PC-3 (cell line): ENCODE measurements at regions not wholly inside any gene's neighbourhood (a gene's known extent, or its start where the extent isn't known, plus 50 kb on each side); places are given as distances from the start of the nearest gene placed in this dataset.

ENCODE experiments used
- ATAC-seq: fragments of 200-7000 bp; cut with Tn5 transposase; 2 replicates; pipeline ENCODE4 v1.9.1; 2020; ENCODE audit warnings: mild to moderate bottlenecking, moderate library complexity
- BruUV-seq: library from RNA; stranded (reverse); fragments of 400-500 nt; replicated peaks from 2 replicates; lab custom pipeline; 2021; lab: Mats Ljungman, UMichigan
- CTCF ChIA-PET: fragments of 300-600 bp; sonication (Branson Sonifier 250); formaldehyde crosslinking; loops from one replicate; lab custom pipeline; 2022; ENCODE audit warnings: antibody characterized with exemption; lab: Charles Lee
- POLR2A ChIA-PET: fragments of 300-600 bp; sonication (Branson Sonifier 250); formaldehyde crosslinking; loops from one replicate; lab custom pipeline; 2022; ENCODE audit warnings: antibody characterized with exemption; ENCODE audit not compliant: unreplicated experiment; lab: Charles Lee
- DNase-seq: peaks from one replicate; pipeline ENCODE4 v3.0.0-alpha.2; 2015
- H2AFZ ChIP-seq: fragments of 300-600 bp; sonication (generic); 2 replicates; pipeline ENCODE4 v1.6.0; 2016; ENCODE audit warnings: antibody characterized with exemption, low read length
- H3F3A ChIP-seq: fragments of 300-600 bp; sonication (generic); one replicate; pipeline ENCODE4 v1.6.0; 2017; ENCODE audit warnings: antibody characterized with exemption, low read length, control low read depth, mild to moderate bottlenecking; ENCODE audit not compliant: unreplicated experiment
- H3K27ac ChIP-seq: fragments of 300-600 bp; sonication (generic); 2 replicates; pipeline ENCODE4 v1.5.1; 2016; ENCODE audit warnings: mild to moderate bottlenecking, low read length
- H3K27me3 ChIP-seq: fragments of 300-600 bp; sonication (generic); 2 replicates; pipeline ENCODE4 v1.6.1; 2016; ENCODE audit warnings: low read length, mixed read lengths
- H3K36me3 ChIP-seq: fragments of 300-600 bp; sonication (generic); 2 replicates; pipeline ENCODE4 v1.6.1; 2016; ENCODE audit warnings: low read depth, mixed run types, low read length, mixed read lengths
- H3K4me1 ChIP-seq: fragments of 300-600 bp; sonication (generic); 2 replicates; pipeline ENCODE4 v1.5.1; 2016; ENCODE audit warnings: low read length; ENCODE audit not compliant: insufficient read depth
- H3K4me2 ChIP-seq: fragments of 300-600 bp; sonication (generic); 2 replicates; pipeline ENCODE4 v1.6.0; 2016; ENCODE audit warnings: low read length
- H3K4me3 ChIP-seq: fragments of 300-600 bp; sonication (generic); 2 replicates; pipeline ENCODE4 v1.5.1; 2016; ENCODE audit warnings: mild to moderate bottlenecking, low read length, mixed read lengths
- H3K79me2 ChIP-seq: fragments of 300-600 bp; sonication (generic); 2 replicates; pipeline ENCODE4 v1.6.1; 2017; ENCODE audit warnings: low read length, mixed read lengths
- H3K9ac ChIP-seq: fragments of 300-600 bp; sonication (generic); 2 replicates; pipeline ENCODE4 v1.6.0; 2016; ENCODE audit warnings: mild to moderate bottlenecking, low read length
- H3K9me2 ChIP-seq: fragments of 300-600 bp; sonication (generic); replicated peaks from 2 replicates; pipeline ENCODE4 v1.6.1; 2016; ENCODE audit warnings: mixed run types, low read length, mixed read lengths
- H3K9me3 ChIP-seq: fragments of 300-600 bp; sonication (generic); 2 replicates; pipeline ENCODE4 v1.6.1; 2016; ENCODE audit warnings: low read length, mixed read lengths
- H4K20me1 ChIP-seq: fragments of 300-600 bp; sonication (generic); 2 replicates; pipeline ENCODE4 v1.6.1; 2016; ENCODE audit warnings: low read length, mixed read lengths
- EZH2 ChIP-seq: fragments of 300-600 bp; sonication (generic); IDR thresholded peaks from one replicate; pipeline ENCODE4 v1.6.1; 2017; ENCODE audit warnings: antibody characterized with exemption, mild to moderate bottlenecking, low read length; ENCODE audit not compliant: unreplicated experiment
- EZH2phosphoT487 ChIP-seq: fragments of 300-600 bp; sonication (generic); IDR thresholded peaks from 2 replicates; pipeline ENCODE4 v1.6.1; 2018; ENCODE audit warnings: mild to moderate bottlenecking, antibody characterized with exemption, low read length, borderline replicate concordance
- intact Hi-C: fragments of 100-400 bp; cut with micrococcal nuclease; formaldehyde crosslinking; loops from 2 replicates; pipeline ENCODE4 v1.9.0; 2023
- TF ChIP-seq, protein P1 (sequence below): fragments of 300-600 bp; sonication (generic); conservative IDR thresholded peaks from 2 replicates; pipeline ENCODE4 v1.5.1; 2017; ENCODE audit warnings: antibody characterized with exemption, low read depth, mild to moderate bottlenecking, low read length

DNA sequence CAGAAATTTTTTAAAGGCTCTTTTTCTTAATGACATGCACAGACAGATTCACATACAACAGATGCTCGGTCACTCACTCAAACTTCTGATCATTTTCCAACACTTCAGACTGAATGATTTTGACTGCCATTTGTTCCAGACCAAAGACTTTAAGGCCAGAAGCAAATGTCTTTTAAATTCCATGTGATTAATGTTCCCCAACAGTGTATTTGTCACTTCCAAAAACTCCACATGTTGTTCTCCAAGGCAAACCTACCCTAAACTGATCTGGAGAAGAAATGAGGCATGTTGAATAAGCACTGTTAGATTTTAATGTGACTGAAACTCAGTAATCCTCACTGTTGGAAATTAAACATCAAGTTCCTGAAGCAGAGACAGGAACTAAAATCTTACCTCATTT, 366.7 kb downstream of the GABRG2 start:
- no peaks in the 10 kb centered on the region for H3K4me1 ChIP-seq
- H2AFZ ChIP-seq = no peak overlapping the region
- no peak overlapping the region for H3K9ac ChIP-seq
- H3K27ac ChIP-seq = no peak overlapping the region
- H4K20me1 ChIP-seq = no peaks in the 10 kb centered on the region
- TF ChIP-seq, protein P1, sequence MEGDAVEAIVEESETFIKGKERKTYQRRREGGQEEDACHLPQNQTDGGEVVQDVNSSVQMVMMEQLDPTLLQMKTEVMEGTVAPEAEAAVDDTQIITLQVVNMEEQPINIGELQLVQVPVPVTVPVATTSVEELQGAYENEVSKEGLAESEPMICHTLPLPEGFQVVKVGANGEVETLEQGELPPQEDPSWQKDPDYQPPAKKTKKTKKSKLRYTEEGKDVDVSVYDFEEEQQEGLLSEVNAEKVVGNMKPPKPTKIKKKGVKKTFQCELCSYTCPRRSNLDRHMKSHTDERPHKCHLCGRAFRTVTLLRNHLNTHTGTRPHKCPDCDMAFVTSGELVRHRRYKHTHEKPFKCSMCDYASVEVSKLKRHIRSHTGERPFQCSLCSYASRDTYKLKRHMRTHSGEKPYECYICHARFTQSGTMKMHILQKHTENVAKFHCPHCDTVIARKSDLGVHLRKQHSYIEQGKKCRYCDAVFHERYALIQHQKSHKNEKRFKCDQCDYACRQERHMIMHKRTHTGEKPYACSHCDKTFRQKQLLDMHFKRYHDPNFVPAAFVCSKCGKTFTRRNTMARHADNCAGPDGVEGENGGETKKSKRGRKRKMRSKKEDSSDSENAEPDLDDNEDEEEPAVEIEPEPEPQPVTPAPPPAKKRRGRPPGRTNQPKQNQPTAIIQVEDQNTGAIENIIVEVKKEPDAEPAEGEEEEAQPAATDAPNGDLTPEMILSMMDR = no peak
- TF ChIP-seq EZH2 (no peak), EZH2phosphoT487 (no peak)
- CTCF ChIA-PET = no interaction called here
- POLR2A ChIA-PET = no interaction called here
- H3K4me3 ChIP-seq = no peak overlapping the region
- no peaks in the 10 kb centered on the region for H3F3A ChIP-seq
- no peaks in the 10 kb centered on the region for H3K9me2 ChIP-seq
- BruUV-seq = no TSS peak
- ATAC-seq (no peak), DNase-seq (no peak)
- intact Hi-C loops = no loop called here
- 0 out of 2 replicates have a peak, but pooled peaks cover 8% of the 10 kb centered on the region for H3K9me3 ChIP-seq
- H3K27me3 ChIP-seq = no peaks in the 10 kb centered on the region
- H3K79me2 ChIP-seq = no peaks in the 10 kb centered on the region
- H3K4me2 ChIP-seq = no peak overlapping the region
- H3K36me3 ChIP-seq = no peaks in the 10 kb centered on the region

DNA sequence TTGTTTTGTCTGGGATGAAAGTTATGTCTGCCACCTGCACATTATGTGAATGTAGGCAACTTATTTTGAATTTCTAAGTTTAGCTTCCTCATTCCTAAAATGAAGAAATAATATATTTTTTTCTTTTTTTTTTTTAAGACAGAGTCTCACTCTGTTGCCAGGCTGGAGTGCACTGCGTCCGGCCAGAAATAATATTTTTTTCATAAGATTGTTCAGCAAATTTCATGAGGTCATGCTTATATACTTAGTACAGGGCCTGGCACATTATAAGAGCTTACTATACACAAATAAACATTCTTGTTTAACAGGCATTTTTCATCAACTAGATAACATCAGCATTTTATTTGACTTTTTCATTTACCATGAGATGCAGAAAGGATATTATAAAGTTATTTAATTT, 368.5 kb downstream of the GABRG2 start:
- Histone ChIP-seq H3K4me3 (no peak overlapping the region), H4K20me1 (no peaks in the 10 kb centered on the region), H3K27me3 (no peaks in the 10 kb centered on the region), H3K4me1 (no peaks in the 10 kb centered on the region), H3K27ac (no peak overlapping the region), H3K9me2 (no peaks in the 10 kb centered on the region), H3K4me2 (no peak overlapping the region), H3K9ac (no peak overlapping the region), H3K79me2 (no peaks in the 10 kb centered on the region), H3F3A (no peaks in the 10 kb centered on the region), H3K9me3 (0 out of 2 replicates have a peak, but pooled peaks cover 8% of the 10 kb centered on the region), H2AFZ (no peak overlapping the region), H3K36me3 (no peaks in the 10 kb centered on the region)
- CTCF ChIA-PET = no interaction called here
- POLR2A ChIA-PET = no interaction called here
- ATAC-seq = no peak
- DNase-seq = no peak
- TF ChIP-seq, protein P1 = no peak
- TF ChIP-seq EZH2phosphoT487 (no peak), EZH2 (no peak)
- intact Hi-C loops = no loop called here
- BruUV-seq = no TSS peak

DNA sequence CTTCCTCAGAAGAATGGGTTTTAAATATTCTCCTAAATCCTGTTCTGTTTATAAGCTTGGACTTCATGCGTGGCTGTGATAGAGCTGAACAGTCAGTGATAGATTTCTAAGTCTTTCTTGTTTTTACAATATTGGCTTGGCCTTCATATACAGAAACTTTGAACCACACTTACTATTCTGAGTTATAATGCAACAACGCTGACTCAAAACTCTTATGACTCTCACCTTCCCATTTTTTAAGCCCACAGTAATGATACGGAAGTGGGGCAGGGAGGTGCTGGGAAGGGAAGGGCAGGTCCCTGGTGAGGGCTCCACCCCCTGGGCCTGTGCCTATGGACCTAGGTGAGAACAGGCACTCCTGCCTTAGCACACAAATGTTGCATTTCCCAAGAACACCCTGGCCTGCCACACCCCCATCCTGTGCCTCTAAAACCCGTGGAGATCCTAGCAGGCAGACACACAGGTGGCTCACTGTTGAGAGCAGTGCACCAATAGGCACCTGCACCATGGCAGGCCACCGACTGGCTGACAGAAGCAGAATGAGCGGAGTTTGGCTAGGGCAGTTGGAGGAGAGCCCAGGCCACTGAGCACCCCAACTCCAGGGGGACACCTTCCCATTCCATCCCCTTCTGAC, 376.7 kb downstream of the GABRG2 start:
- Histone ChIP-seq H3K36me3 (no peaks in the 10 kb centered on the region), H3K4me3 (no peak overlapping the region), H3K9ac (no peak overlapping the region), H2AFZ (no peak overlapping the region), H3K79me2 (no peaks in the 10 kb centered on the region), H4K20me1 (no peaks in the 10 kb centered on the region), H3K4me2 (no peak overlapping the region), H3K9me2 (no peaks in the 10 kb centered on the region), H3K9me3 (0 out of 2 replicates have a peak, but pooled peaks cover 5% of the 10 kb centered on the region), H3K27me3 (no peaks in the 10 kb centered on the region), H3K4me1 (no peaks in the 10 kb centered on the region), H3F3A (no peaks in the 10 kb centered on the region), H3K27ac (no peak overlapping the region)
- BruUV-seq = no TSS peak
- no peak for ATAC-seq
- ChIA-PET CTCF (no interaction called here), POLR2A (no interaction called here)
- TF ChIP-seq, protein P1 = no peak
- TF ChIP-seq EZH2phosphoT487 = no peak
- no peak for TF ChIP-seq EZH2
- no peak for DNase-seq
- intact Hi-C loops = no loop called here
